ENCODE measurements at regions not wholly inside any gene's neighbourhood (a gene's known extent, or its start where the extent isn't known, plus 50 kb on each side); places are given as distances from the start of the nearest gene placed in this dataset.

GRCh38 chr17:27199948-27200347 lies 94.0 kb upstream of the WSB1 start:
- TF ChIP-seq CTCF (IDR thresholded peaks at IDR 0.05) (no peak), POLR2A (IDR thresholded peaks at IDR 0.05) (no peak)
